Transverse colon (tissue), 4 donors: ENCODE measurements at regions not wholly inside any gene's neighbourhood (a gene's known extent, or its start where the extent isn't known, plus 50 kb on each side); places are given as distances from the start of the nearest gene placed in this dataset.

Experiments used
- CTCF ChIP-seq, 5 experiments: fragments of 200-600 bp in 3 of 5; fragments of 450-650 bp in 2 of 5; sonication (generic) in 3 of 5; IDR thresholded peaks; 1 replicate in 2 of 5; 2 replicates in 3 of 5; pipeline ENCODE4 v1.5.1; 2016 to 2017; ENCODE audit warnings: antibody characterized with exemption in 5 of 5, inconsistent platforms in 3 of 5, mild to moderate bottlenecking in 2 of 5, moderate library complexity in 1 of 5
- POLR2A ChIP-seq: fragments of 450-650 bp; IDR thresholded peaks from one replicate; pipeline ENCODE4 v1.6.1; 2016; ENCODE audit warnings: antibody characterized with exemption, mild to moderate bottlenecking, moderate library complexity
- POLR2AphosphoS5 ChIP-seq, 3 donors: sonication (generic); formaldehyde crosslinking; IDR thresholded peaks; one replicate each; pipeline ENCODE4 v1.6.1; 2016; ENCODE audit warnings: antibody characterized with exemption in 3 of 3

DNA sequence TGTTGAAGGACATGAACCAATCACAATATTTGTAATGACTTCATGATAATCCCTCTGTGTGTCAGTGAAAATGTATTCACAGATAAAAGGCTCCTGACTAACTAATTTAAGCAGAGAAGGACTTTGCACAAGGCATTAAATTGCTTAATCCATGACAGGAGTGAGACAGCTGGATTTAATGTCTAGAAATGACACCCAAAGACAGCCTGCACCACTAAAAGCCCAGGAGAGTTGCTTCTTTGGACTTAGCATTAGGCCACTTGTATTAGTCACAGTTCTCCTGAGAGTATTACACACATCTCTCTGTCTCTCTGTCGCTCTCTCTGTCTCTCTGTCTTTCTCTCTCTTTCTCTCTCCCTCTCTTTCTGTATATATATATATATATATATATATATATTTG lies 180.4 kb downstream of the GOLGA8K start:
- TF ChIP-seq POLR2AphosphoS5 (IDR thresholded peaks at IDR 0.05) (no peak), POLR2A (no peak), CTCF (IDR thresholded peaks at IDR 0.05) (no peak)
